GM23338 (cell line): ENCODE measurements at regions not wholly inside any gene's neighbourhood (a gene's known extent, or its start where the extent isn't known, plus 50 kb on each side); places are given as distances from the start of the nearest gene placed in this dataset.

ENCODE experiments used
- ATAC-seq: fragments of 200-7000 bp; cut with Tn5 transposase; 3 replicates; pipeline ENCODE4 v1.9.1; 2020
- DNase-seq: peaks from one replicate; pipeline ENCODE4 v3.0.0-alpha.2; 2015; ENCODE audit warnings: low spot score
- H2AFZ ChIP-seq: fragments of 200-600 bp; sonication (generic); 2 replicates; pipeline ENCODE4 v1.8.0; 2016; ENCODE audit warnings: antibody characterized with exemption, mild to moderate bottlenecking, moderate library complexity
- H3F3A ChIP-seq: fragments of 200-600 bp; sonication (generic); replicated peaks from 2 replicates; pipeline ENCODE4 v1.8.0; 2017; ENCODE audit warnings: antibody characterized with exemption, mixed run types, low read depth
- H3K27ac ChIP-seq: fragments of 200-600 bp; sonication (generic); 2 replicates; pipeline ENCODE4 v1.6.1; 2016; ENCODE audit warnings: low read depth
- H3K27me3 ChIP-seq: fragments of 200-600 bp; sonication (generic); 2 replicates; pipeline ENCODE4 v1.8.0; 2016; ENCODE audit warnings: mild to moderate bottlenecking, mixed run types, moderate library complexity; ENCODE audit not compliant: insufficient read depth
- H3K36me3 ChIP-seq: fragments of 200-600 bp; sonication (generic); 2 replicates; pipeline ENCODE4 v1.8.0; 2016; ENCODE audit warnings: mild to moderate bottlenecking; ENCODE audit not compliant: insufficient read depth
- H3K4me1 ChIP-seq: fragments of 200-600 bp; sonication (generic); 2 replicates; pipeline ENCODE4 v1.8.0; 2016; ENCODE audit warnings: mild to moderate bottlenecking, moderate library complexity; ENCODE audit not compliant: insufficient read depth
- H3K4me2 ChIP-seq: fragments of 200-600 bp; sonication (generic); 2 replicates; pipeline ENCODE4 v1.7.1; 2017; ENCODE audit warnings: mixed run types
- H3K4me3 ChIP-seq: fragments of 200-600 bp; sonication (generic); 2 replicates; pipeline ENCODE4 v1.6.1; 2016; ENCODE audit warnings: mixed run types
- H3K79me2 ChIP-seq: fragments of 200-600 bp; sonication (generic); replicated peaks from 2 replicates; pipeline ENCODE4 v1.8.0; 2017; ENCODE audit warnings: mild to moderate bottlenecking; ENCODE audit not compliant: insufficient read depth
- H3K9me2 ChIP-seq: fragments of 200-600 bp; sonication (generic); 2 replicates; pipeline ENCODE4 v1.8.0; 2017; ENCODE audit not compliant: insufficient read depth
- H4K20me1 ChIP-seq: fragments of 200-600 bp; sonication (generic); replicated peaks from 2 replicates; pipeline ENCODE4 v1.8.0; 2017; ENCODE audit warnings: mild to moderate bottlenecking; ENCODE audit not compliant: insufficient read depth
- H3K27ac Mint-ChIP-seq: 2 replicates; pipeline ENCODE4 v1.8.0; 2020; ENCODE audit warnings: inconsistent platforms, mild to moderate bottlenecking, moderate library complexity, mixed read lengths
- H3K27me3 Mint-ChIP-seq: 3 replicates; pipeline ENCODE4 v1.8.0; 2022; ENCODE audit warnings: low read depth, mild to moderate bottlenecking, moderate library complexity, mixed read lengths, inconsistent platforms; ENCODE audit not compliant: insufficient read depth, poor library complexity
- H3K36me3 Mint-ChIP-seq: 3 replicates; pipeline ENCODE4 v1.8.0; 2021; ENCODE audit warnings: low read depth, mild to moderate bottlenecking, inconsistent platforms, moderate library complexity, mixed read lengths
- H3K4me1 Mint-ChIP-seq: 3 replicates; pipeline ENCODE4 v1.8.0; 2020; ENCODE audit warnings: mild to moderate bottlenecking, inconsistent platforms, mixed read lengths
- H3K4me3 Mint-ChIP-seq: 3 replicates; pipeline ENCODE4 v1.8.0; 2021; ENCODE audit warnings: moderate library complexity, mild to moderate bottlenecking, inconsistent platforms, mixed read lengths
- H3K9me3 Mint-ChIP-seq: 3 replicates; pipeline ENCODE4 v1.8.0; 2020; ENCODE audit warnings: moderate library complexity, mild to moderate bottlenecking, inconsistent platforms, mixed read lengths
- EZH2 ChIP-seq: fragments of 200-600 bp; sonication (generic); IDR thresholded peaks from one replicate; pipeline ENCODE4 v1.8.0; 2017; ENCODE audit warnings: antibody characterized with exemption, mild to moderate bottlenecking, low read depth; ENCODE audit not compliant: unreplicated experiment
- JUNB ChIP-seq: IDR thresholded peaks from one replicate; pipeline ENCODE4 v1.6.1; 2016; ENCODE audit warnings: antibody characterized with exemption; ENCODE audit not compliant: unreplicated experiment
- NANOG ChIP-seq: IDR thresholded peaks from 2 replicates; pipeline ENCODE4 v1.6.1; 2016; ENCODE audit warnings: antibody characterized with exemption, borderline replicate concordance
- STAT1 ChIP-seq: IDR thresholded peaks from one replicate; pipeline ENCODE4 v1.6.1; 2016; ENCODE audit warnings: antibody characterized with exemption; ENCODE audit not compliant: unreplicated experiment
- ZNF114 ChIP-seq: fragments of 250-450 bp; sonication (Bioruptor Pico); IDR thresholded peaks from 2 replicates; pipeline ENCODE4 v1.5.0; 2020; ENCODE audit warnings: mild to moderate bottlenecking, moderate library complexity
- TF ChIP-seq, protein P1 (sequence below): IDR thresholded peaks from 2 replicates; pipeline ENCODE4 v1.6.1; 2016; ENCODE audit warnings: antibody characterized with exemption
- TF ChIP-seq, protein P2 (sequence below): IDR thresholded peaks from one replicate; pipeline ENCODE4 v1.6.1; 2018; ENCODE audit warnings: antibody characterized with exemption; ENCODE audit not compliant: unreplicated experiment

DNA sequence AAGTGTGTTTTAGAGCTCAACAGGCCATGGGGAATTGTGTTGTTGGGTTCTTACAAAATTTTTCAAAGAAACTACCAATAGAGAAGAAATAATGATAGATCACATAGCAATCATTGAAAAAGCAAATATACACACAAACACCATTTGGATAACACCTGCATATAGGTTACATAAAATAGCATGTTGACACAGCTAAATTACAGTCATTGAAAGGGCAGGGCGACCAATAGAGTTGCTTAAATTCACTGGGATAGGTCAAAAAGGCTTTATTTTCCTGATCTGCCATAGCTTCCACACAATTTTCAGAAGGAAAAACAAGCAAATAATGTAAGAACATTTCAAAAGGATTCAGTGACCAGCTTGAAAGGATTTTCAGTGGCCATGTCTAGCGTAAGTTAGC, 57.9 kb upstream of the FGGY start:
- H3K27ac ChIP-seq: no peak overlapping the region
- Mint-ChIP-seq H3K9me3 (no peaks in the 10 kb centered on the region), H3K4me3 (no peak overlapping the region), H3K27me3 (no peaks in the 10 kb centered on the region), H3K4me1 (peaks cover 32% of the 10 kb centered on the region), H3K36me3 (no peaks in the 10 kb centered on the region; the same call in 2 of the 3 replicates), H3K27ac (no peak overlapping the region)
- no peaks in the 10 kb centered on the region for H3K27me3 ChIP-seq
- ATAC-seq: no peak
- H3K4me1 ChIP-seq: peaks cover 7% of the 10 kb centered on the region
- no peak overlapping the region for H2AFZ ChIP-seq
- no peak overlapping the region for H3K4me2 ChIP-seq
- H3F3A ChIP-seq: no peaks in the 10 kb centered on the region
- H3K9me2 ChIP-seq: no peaks in the 10 kb centered on the region; the same call in none of the 2 replicates
- TF ChIP-seq, protein P1, sequence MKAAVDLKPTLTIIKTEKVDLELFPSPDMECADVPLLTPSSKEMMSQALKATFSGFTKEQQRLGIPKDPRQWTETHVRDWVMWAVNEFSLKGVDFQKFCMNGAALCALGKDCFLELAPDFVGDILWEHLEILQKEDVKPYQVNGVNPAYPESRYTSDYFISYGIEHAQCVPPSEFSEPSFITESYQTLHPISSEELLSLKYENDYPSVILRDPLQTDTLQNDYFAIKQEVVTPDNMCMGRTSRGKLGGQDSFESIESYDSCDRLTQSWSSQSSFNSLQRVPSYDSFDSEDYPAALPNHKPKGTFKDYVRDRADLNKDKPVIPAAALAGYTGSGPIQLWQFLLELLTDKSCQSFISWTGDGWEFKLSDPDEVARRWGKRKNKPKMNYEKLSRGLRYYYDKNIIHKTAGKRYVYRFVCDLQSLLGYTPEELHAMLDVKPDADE: no peak
- TF ChIP-seq NANOG (no peak), ZNF114 (no peak), JUNB (no peak), EZH2 (no peak)
- TF ChIP-seq, protein P2, sequence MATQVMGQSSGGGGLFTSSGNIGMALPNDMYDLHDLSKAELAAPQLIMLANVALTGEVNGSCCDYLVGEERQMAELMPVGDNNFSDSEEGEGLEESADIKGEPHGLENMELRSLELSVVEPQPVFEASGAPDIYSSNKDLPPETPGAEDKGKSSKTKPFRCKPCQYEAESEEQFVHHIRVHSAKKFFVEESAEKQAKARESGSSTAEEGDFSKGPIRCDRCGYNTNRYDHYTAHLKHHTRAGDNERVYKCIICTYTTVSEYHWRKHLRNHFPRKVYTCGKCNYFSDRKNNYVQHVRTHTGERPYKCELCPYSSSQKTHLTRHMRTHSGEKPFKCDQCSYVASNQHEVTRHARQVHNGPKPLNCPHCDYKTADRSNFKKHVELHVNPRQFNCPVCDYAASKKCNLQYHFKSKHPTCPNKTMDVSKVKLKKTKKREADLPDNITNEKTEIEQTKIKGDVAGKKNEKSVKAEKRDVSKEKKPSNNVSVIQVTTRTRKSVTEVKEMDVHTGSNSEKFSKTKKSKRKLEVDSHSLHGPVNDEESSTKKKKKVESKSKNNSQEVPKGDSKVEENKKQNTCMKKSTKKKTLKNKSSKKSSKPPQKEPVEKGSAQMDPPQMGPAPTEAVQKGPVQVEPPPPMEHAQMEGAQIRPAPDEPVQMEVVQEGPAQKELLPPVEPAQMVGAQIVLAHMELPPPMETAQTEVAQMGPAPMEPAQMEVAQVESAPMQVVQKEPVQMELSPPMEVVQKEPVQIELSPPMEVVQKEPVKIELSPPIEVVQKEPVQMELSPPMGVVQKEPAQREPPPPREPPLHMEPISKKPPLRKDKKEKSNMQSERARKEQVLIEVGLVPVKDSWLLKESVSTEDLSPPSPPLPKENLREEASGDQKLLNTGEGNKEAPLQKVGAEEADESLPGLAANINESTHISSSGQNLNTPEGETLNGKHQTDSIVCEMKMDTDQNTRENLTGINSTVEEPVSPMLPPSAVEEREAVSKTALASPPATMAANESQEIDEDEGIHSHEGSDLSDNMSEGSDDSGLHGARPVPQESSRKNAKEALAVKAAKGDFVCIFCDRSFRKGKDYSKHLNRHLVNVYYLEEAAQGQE: no peak
- no peaks in the 10 kb centered on the region for H3K36me3 ChIP-seq
- no peaks in the 10 kb centered on the region for H3K79me2 ChIP-seq
- DNase-seq: no peak
- H4K20me1 ChIP-seq: no peaks in the 10 kb centered on the region
- no peak overlapping the region for H3K4me3 ChIP-seq

DNA sequence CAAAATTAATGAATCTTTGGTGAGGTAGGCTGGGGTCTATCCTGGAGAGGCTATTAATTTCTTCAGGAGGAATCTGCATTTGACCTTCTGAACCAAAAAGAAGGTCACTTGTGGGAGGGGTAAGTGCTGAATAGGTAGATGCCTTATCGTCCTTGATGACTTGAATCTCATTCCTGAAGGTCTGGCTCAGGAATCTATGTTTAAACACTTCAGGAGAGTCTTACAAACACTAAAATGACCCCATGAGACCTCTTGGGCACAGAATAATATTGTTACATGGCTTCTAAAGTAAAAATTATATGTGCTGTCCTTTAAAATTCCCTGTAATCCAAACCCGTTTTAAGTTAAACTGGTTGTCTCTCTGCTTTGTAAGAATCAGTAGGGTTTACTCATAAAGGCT, 55.0 kb upstream of the FGGY start:
- no peak overlapping the region for H2AFZ ChIP-seq
- H3K27me3 Mint-ChIP-seq: peaks cover 2% of the 10 kb centered on the region
- H3K4me1 ChIP-seq: peaks cover 7% of the 10 kb centered on the region
- H3K4me3 Mint-ChIP-seq: no peak overlapping the region
- no peaks in the 10 kb centered on the region for H3F3A ChIP-seq
- H3K4me2 ChIP-seq: no peak overlapping the region
- no peak for DNase-seq
- no peaks in the 10 kb centered on the region for H3K27me3 ChIP-seq
- peaks cover 14% of the 10 kb centered on the region for H3K9me3 Mint-ChIP-seq
- no peaks in the 10 kb centered on the region for H3K79me2 ChIP-seq
- H3K9me2 ChIP-seq: peaks cover 10% of the 10 kb centered on the region
- no peak for ATAC-seq
- H4K20me1 ChIP-seq: no peaks in the 10 kb centered on the region
- peaks cover 9% of the 10 kb centered on the region for H3K36me3 Mint-ChIP-seq
- H3K36me3 ChIP-seq: no peaks in the 10 kb centered on the region
- peaks cover 28% of the 10 kb centered on the region for H3K4me1 Mint-ChIP-seq
- H3K27ac Mint-ChIP-seq: no peak overlapping the region
- H3K4me3 ChIP-seq: no peak overlapping the region
- no peak overlapping the region for H3K27ac ChIP-seq
- TF ChIP-seq ZNF114: no peak
- TF ChIP-seq STAT1: no peak
- TF ChIP-seq, protein P2: no peak
- no peak for TF ChIP-seq NANOG
